Keratinocyte (primary cell): ENCODE measurements at regions not wholly inside any gene's neighbourhood (a gene's known extent, or its start where the extent isn't known, plus 50 kb on each side); places are given as distances from the start of the nearest gene placed in this dataset.

Source experiments
- CTCF ChIP-seq, 3 experiments: IDR thresholded peaks in 1 of 3; conservative IDR thresholded peaks in 1 of 3; optimal IDR thresholded peaks in 1 of 3; 2 replicates in 2 of 3; 3 replicates in 1 of 3; pipeline versions ENCODE3 to v1.5.1; 2011; ENCODE audit warnings: low read length in 3 of 3, mild to moderate bottlenecking in 3 of 3, moderate library complexity in 2 of 3, control low read depth in 1 of 3, inconsistent platforms in 1 of 3; ENCODE audit not compliant: insufficient read depth in 2 of 3; ENCODE audit errors: extremely low read depth in 1 of 3
- EZH2 ChIP-seq: IDR thresholded peaks from one replicate; pipeline ENCODE4 v1.6.1; 2012; ENCODE audit warnings: inconsistent platforms, mild to moderate bottlenecking, low read length, moderate library complexity

GRCh38 chr3:115254492-115255196 lies 107.6 kb upstream of the ZBTB20 start:
- no peak for TF ChIP-seq CTCF (optimal IDR thresholded peaks at IDR 0.05 in 1 of 3, IDR thresholded peaks at IDR 0.05 in 1 of 3, conservative IDR thresholded peaks at IDR 0.05 in 1 of 3; ENCODE audit: extremely low read depth in 1 of 3, insufficient read depth in 2 of 3, low read length in 3 of 3)
- TF ChIP-seq EZH2: no peak
